A673 (cell line): ENCODE measurements at regions not wholly inside any gene's neighbourhood (a gene's known extent, or its start where the extent isn't known, plus 50 kb on each side); places are given as distances from the start of the nearest gene placed in this dataset.

Source experiments
- BruUV-seq: library from RNA; stranded (reverse); fragments of 400-500 nt; replicated peaks from 2 replicates; lab custom pipeline; 2021; lab: Mats Ljungman, UMichigan
- CTCF ChIA-PET: fragments of 300-600 bp; sonication (Branson Sonifier 250); formaldehyde crosslinking; loops from one replicate; lab custom pipeline; 2022; ENCODE audit warnings: antibody characterized with exemption; lab: Charles Lee
- POLR2A ChIA-PET: fragments of 300-600 bp; sonication (Branson Sonifier 250); formaldehyde crosslinking; loops from one replicate; lab custom pipeline; 2022; ENCODE audit warnings: antibody characterized with exemption; ENCODE audit not compliant: low non-redundant PET; lab: Charles Lee
- DNase-seq: peaks from one replicate; pipeline ENCODE4 v3.0.0-alpha.2; 2015; ENCODE audit warnings: low spot score
- H3K27ac ChIP-seq: fragments of 200-600 bp; sonication (generic); 2 replicates; pipeline ENCODE4 v1.5.1; 2016; ENCODE audit warnings: mixed run types, low read depth, mild to moderate bottlenecking, mixed read lengths, antibody characterized with exemption, low read length; ENCODE audit not compliant: poor library complexity, severe bottlenecking
- H3K27me3 ChIP-seq: fragments of 200-600 bp; sonication (generic); replicated peaks from 2 replicates; pipeline ENCODE4 v1.6.1; 2017; ENCODE audit warnings: mixed run types, low read depth, mild to moderate bottlenecking, mixed read lengths, antibody characterized with exemption, low read length; ENCODE audit not compliant: insufficient read depth, poor library complexity
- H3K36me3 ChIP-seq: fragments of 200-600 bp; sonication (generic); 2 replicates; pipeline ENCODE4 v1.6.1; 2016; ENCODE audit warnings: mixed run types, mild to moderate bottlenecking, mixed read lengths, antibody characterized with exemption, low read length; ENCODE audit not compliant: insufficient read depth, poor library complexity, severe bottlenecking
- H3K4me1 ChIP-seq: fragments of 200-600 bp; sonication (generic); 2 replicates; pipeline ENCODE4 v1.6.1; 2017; ENCODE audit warnings: mixed run types, mild to moderate bottlenecking, mixed read lengths, antibody characterized with exemption, low read length; ENCODE audit not compliant: insufficient read depth, poor library complexity, severe bottlenecking
- H3K4me3 ChIP-seq: fragments of 200-600 bp; sonication (generic); 2 replicates; pipeline ENCODE4 v1.5.1; 2016; ENCODE audit warnings: low read depth, mixed run types, mild to moderate bottlenecking, mixed read lengths, low read length; ENCODE audit not compliant: poor library complexity, severe bottlenecking
- H3K9me3 ChIP-seq: fragments of 200-600 bp; sonication (generic); 2 replicates; pipeline ENCODE4 v1.6.1; 2016; ENCODE audit warnings: mixed run types, low read depth, mild to moderate bottlenecking, mixed read lengths, antibody characterized with exemption, low read length; ENCODE audit not compliant: poor library complexity, severe bottlenecking
- EZH2 ChIP-seq: fragments of 200-600 bp; sonication (generic); IDR thresholded peaks from 2 replicates; pipeline ENCODE4 v1.6.1; 2017; ENCODE audit warnings: borderline replicate concordance, low read depth, mild to moderate bottlenecking, mixed read lengths, antibody characterized with exemption, low read length; ENCODE audit not compliant: poor library complexity, severe bottlenecking
- intact Hi-C: fragments of 100-400 bp; cut with micrococcal nuclease; formaldehyde crosslinking; loops from one replicate; pipeline ENCODE4 v1.10.0; 2022; ENCODE audit not compliant: unreplicated experiment
- TF ChIP-seq, protein P1 (sequence below): fragments of 300-800, 200-600 bp; sonication (generic); conservative IDR thresholded peaks from 2 replicates; pipeline ENCODE4 v1.5.1; 2017; ENCODE audit warnings: low read depth, mild to moderate bottlenecking, antibody characterized with exemption, low read length, moderate library complexity, mixed read lengths

DNA sequence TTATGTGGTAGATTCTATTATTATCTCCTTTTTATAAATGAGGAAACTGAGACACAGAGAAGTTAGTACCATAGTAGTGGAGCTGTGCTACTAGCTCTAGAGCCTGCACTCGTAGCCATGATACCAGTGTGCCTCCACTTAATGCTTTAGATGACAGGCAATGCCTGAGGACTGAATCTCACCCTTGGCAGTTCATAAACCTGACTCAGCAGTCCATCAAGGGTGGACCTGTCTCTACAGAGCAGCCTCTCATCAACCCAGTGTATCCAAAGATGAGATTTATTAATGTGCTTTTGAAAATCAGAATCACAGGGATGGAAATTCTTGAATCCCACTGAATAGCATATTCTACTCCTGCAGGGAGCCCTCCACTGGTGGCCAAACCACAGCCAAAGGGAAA, 483.2 kb upstream of the DIPK2B start:
- Histone ChIP-seq H3K4me3 (no peak overlapping the region), H3K27ac (no peak overlapping the region), H3K9me3 (no peaks in the 10 kb centered on the region), H3K27me3 (no peaks in the 10 kb centered on the region), H3K36me3 (no peaks in the 10 kb centered on the region), H3K4me1 (no peaks in the 10 kb centered on the region)
- POLR2A ChIA-PET = no interaction called here
- TF ChIP-seq, protein P1, sequence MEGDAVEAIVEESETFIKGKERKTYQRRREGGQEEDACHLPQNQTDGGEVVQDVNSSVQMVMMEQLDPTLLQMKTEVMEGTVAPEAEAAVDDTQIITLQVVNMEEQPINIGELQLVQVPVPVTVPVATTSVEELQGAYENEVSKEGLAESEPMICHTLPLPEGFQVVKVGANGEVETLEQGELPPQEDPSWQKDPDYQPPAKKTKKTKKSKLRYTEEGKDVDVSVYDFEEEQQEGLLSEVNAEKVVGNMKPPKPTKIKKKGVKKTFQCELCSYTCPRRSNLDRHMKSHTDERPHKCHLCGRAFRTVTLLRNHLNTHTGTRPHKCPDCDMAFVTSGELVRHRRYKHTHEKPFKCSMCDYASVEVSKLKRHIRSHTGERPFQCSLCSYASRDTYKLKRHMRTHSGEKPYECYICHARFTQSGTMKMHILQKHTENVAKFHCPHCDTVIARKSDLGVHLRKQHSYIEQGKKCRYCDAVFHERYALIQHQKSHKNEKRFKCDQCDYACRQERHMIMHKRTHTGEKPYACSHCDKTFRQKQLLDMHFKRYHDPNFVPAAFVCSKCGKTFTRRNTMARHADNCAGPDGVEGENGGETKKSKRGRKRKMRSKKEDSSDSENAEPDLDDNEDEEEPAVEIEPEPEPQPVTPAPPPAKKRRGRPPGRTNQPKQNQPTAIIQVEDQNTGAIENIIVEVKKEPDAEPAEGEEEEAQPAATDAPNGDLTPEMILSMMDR = no peak
- no peak for TF ChIP-seq EZH2
- CTCF ChIA-PET = no interaction called here
- DNase-seq = no peak
- intact Hi-C loops = no loop called here
- no TSS peak for BruUV-seq

DNA sequence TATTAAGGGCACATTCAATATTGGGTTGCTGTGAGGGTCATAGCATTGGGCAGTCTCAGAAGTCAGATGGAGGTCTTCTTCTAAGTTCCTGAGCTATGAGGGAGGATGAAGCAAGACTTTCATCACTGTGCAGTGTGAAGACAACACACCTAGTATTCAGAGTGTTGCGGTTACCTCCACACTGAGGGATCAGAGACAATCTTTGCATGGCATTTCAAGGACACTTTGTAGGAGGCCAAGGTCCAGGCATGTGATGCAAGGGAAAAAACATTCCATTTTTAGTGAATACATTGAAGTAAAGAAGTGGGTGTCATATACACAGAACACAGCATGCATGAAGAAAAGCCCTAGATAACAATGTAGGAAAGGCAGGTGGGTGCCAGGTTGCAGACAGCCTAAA, 481.2 kb upstream of the DIPK2B start:
- Histone ChIP-seq H3K9me3 (no peaks in the 10 kb centered on the region), H3K36me3 (no peaks in the 10 kb centered on the region), H3K4me1 (no peaks in the 10 kb centered on the region), H3K4me3 (no peak overlapping the region), H3K27ac (no peak overlapping the region), H3K27me3 (no peaks in the 10 kb centered on the region)
- DNase-seq = no peak
- CTCF ChIA-PET = no interaction called here
- BruUV-seq = no TSS peak
- intact Hi-C loops = no loop called here
- POLR2A ChIA-PET = no interaction called here
- TF ChIP-seq, protein P1 = no peak
- no peak for TF ChIP-seq EZH2

DNA sequence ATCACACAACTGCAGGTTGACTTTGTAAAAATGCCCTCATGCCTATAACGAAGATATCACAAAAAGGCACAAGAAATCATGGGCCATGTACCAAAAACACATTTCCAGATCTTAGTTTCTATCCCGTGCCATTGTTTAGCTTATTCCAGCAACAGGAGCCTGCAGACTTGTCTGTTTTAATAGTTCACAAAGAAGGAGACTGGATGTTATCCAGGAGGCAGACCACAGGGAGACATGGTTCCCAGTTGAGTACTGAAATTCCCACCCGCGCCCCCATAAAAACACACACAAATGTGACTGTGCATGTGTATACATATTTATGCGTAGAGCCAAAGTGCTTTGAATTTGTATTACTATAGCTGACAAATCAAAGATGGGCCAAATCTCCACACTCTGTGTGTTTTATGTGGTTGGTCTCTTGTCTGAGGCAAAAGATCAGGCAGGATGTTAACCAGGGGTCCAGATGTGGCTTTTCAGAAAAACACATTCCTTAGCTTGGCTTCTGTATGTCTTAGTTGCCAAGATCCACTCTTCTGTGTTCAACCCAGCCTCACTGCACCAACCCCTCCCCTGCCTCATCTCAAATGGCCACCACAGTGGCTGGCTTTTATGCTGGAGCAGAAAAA, 469.2 kb upstream of the DIPK2B start:
- no peaks in the 10 kb centered on the region for H3K36me3 ChIP-seq
- no peaks in the 10 kb centered on the region for H3K4me1 ChIP-seq
- TF ChIP-seq, protein P1 = no peak
- no peak for TF ChIP-seq EZH2
- no peak overlapping the region for H3K27ac ChIP-seq
- ChIA-PET POLR2A (no interaction called here), CTCF (no interaction called here)
- no peak overlapping the region for H3K4me3 ChIP-seq
- intact Hi-C loops = loop anchor here (10.0 kb wide), 1 partner anchor 65 kb away; no protein-coding TSS in a partner anchor
- DNase-seq = no peak
- H3K9me3 ChIP-seq = no peaks in the 10 kb centered on the region
- no peaks in the 10 kb centered on the region for H3K27me3 ChIP-seq
- no TSS peak for BruUV-seq
